Embryonic facial prominence (tissue), 1 donor: ENCODE measurements at regions not wholly inside any gene's neighbourhood (a gene's known extent, or its start where the extent isn't known, plus 50 kb on each side); places are given as distances from the start of the nearest gene placed in this dataset.
A peak's percentile ranks its signal among the peaks of the same experiment; 100 is the strongest.

Source experiments
- DNase-seq: peaks from one replicate; pipeline ENCODE4 v3.0.0-alpha.2; 2016; ENCODE audit errors: extremely low spot score

GRCh38 chr2:221276033-221276432, 296.1 kb downstream of the EPHA4 start:
- no peak for DNase-seq

GRCh38 chr2:221276601-221277000, 295.5 kb downstream of the EPHA4 start:
- DNase-seq = no peak

- DNase-seq = no peak
These were observed 289.7 kb downstream of the EPHA4 start for GRCh38 chr2:221282386-221282785.

GRCh38 chr2:221283896-221284545, 288.1 kb downstream of the EPHA4 start:
- peak; percentile 19 for DNase-seq

GRCh38 chr2:221285148-221285547, 287.0 kb downstream of the EPHA4 start:
- DNase-seq = no peak

GRCh38 chr2:221286406-221286805, 285.7 kb downstream of the EPHA4 start:
- no peak for DNase-seq

GRCh38 chr2:221289389-221289788, 282.7 kb downstream of the EPHA4 start:
- DNase-seq = no peak

DNA sequence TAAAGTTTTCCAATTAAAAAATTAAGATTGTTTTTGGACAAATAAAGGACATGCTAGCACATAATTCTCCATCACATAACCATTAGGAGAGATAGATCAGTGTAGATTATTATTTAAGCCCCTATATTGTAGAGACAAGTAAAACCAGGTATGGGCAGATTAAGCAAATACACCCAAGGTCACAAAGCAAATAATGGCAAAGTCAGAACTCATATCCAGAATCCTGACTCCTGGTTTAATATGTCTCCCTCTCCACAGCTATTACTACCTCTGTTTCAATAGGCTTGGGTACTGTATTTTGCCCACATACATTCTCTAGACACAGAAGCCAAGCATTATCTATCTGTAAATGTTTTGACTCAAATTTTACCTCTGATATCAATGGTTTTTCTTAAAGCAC, 282.3 kb downstream of the EPHA4 start:
- DNase-seq = no peak

DNA sequence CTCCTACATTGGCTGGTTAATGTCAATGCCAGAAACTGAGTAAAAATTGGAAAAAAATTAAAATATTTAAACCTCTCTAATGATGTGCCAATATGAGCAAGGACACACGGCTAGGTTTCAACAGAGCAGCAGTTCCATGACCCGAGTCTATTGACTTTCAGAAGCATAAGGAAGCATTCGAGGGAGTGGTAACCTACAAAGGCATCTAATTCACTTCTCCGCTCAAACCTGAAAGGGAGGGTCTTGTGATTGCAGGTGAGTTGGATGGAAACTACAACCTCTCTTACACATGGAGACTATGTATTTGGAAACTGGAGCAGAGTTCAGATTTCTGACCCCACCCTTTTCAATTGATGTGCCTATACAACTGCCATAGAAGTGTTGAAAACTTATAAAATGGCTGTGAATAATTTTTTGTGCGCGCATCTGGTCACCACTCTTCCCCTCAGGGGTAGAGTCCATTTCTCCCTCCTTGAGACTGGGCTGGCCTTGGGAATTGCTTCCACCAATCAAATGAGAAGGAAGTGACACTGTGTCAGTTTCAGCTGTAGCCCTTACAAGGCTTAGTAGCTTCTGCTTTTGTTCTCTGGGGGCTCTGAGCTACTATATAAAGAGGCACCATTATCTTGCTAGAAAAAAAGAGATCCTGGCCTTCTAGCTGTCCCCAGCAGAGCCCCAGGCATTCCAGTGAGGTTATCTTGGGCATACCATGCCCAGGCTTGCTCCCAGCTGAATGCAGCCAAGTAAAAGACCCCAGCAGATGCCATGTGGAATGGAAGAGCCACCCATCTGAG, 278.0 kb downstream of the EPHA4 start:
- no peak for DNase-seq

DNA sequence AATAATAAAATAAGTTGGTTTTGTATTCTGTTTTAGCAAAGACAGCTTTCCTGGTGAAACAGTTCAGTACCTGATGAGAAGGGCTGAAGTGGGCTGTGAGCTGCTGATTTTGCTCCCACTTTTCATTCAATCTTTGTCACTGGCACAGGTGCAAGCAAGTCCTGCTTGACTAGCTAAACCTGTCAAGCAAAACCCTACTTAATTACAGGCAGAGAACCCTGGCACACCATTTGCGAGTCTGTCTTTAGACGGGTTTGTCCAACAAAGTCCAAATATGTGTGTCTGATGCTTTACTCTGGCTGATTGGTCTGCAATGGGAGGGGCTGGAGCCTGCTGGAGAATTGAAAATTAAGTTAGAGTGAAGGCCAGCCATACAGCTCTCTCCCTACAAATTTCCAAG, 267.2 kb downstream of the EPHA4 start:
- no peak for DNase-seq

DNA sequence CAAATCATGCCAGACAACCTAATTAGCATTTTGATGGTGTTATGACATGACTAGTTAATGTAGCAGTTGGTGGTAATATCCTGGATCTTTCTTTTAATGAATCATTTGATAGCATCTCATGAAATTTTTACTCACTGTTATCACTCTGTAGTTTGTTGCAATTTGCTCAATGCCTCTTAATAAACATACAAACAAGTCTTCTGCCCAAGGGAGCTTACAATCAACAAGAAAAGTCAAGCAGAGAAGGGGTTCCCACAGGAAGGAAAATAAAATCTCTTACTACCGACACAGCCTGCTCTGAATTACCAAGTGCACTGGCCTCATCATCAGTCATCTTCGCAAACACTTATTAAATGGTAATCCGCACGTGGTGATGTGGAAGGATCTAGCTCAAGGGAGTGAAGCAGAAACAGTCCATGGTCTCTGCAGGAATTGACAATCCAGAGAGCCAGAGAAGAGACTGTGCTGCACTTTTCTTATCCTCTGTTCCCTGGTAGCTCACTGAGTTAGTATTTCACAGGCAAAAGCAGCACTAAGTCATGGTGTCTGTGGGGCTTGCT, 263.5 kb downstream of the EPHA4 start:
- no peak for DNase-seq

GRCh38 chr2:221309892-221310583, 262.1 kb downstream of the EPHA4 start:
- DNase-seq = no peak

GRCh38 chr2:221310730-221311129, 261.4 kb downstream of the EPHA4 start:
- no peak for DNase-seq

- no peak for DNase-seq
These were observed 259.5 kb downstream of the EPHA4 start for GRCh38 chr2:221312634-221313033.

DNA sequence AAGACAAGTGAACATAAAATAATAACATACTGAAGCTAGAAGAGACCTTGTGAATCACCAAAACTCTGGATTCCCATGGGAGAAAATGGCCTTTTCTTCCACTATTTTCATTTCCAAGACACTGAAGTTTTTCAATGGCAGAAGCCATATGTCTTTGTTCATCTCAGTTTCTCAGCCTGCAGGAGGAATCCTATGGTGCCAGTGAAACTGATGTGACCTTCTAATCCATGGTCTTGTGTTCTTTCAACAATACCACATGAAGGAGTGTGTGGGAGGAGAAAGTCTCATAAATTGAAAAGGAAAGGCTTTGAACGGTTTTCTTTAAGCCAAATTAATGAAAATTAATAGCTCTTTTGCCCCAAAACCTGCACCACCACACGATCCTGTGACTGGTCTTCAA, 257.3 kb downstream of the EPHA4 start:
- DNase-seq = no peak

- DNase-seq = no peak
These were observed 253.6 kb downstream of the EPHA4 start for GRCh38 chr2:221318376-221319130.

- no peak for DNase-seq
These were observed 249.4 kb downstream of the EPHA4 start for GRCh38 chr2:221322741-221323140.

DNA sequence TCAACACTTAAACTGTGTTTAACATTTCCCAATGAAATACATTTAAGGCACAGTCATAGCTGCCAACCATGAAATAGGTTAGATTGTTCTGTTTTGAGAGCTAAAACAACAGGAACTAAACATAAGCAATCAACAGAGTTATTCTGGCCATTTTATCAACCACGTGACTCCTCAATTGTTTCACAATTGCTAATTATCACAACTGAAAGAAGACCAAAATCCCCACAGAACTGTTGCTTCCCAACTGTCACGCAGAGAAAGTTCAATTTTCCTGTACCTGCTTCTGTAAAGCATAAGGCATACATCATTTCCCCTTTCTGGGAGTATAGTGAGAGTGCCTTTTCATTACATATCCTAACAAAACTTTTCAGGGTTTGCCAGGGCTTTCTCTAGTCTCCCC, 248.6 kb downstream of the EPHA4 start:
- no peak for DNase-seq

DNA sequence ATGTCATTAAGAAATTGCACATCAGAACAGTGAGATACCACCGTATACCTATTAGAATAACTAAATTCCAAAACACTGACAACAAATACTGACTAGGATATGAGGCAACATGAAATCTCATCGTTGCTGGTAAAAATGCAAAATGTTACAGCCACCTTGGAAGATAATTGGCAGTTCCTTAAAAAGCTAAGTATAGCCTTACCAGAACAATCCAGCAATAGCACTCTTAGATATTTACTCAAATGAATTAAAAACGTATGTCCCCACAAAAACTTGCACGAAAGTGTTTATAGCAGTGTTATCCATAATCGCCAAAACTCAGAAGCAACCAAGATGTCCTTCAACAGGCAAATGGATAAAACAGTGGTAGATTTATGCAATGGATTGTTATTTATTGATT, 241.7 kb downstream of the EPHA4 start:
- no peak for DNase-seq

- DNase-seq = peak; percentile 63
These were observed 237.5 kb downstream of the EPHA4 start for GRCh38 chr2:221334481-221335218.

- no peak for DNase-seq
These were observed 236.8 kb downstream of the EPHA4 start for GRCh38 chr2:221335219-221335752.
